Ecto neural progenitor cell (in vitro differentiated cells): ENCODE measurements at regions not wholly inside any gene's neighbourhood (a gene's known extent, or its start where the extent isn't known, plus 50 kb on each side); places are given as distances from the start of the nearest gene placed in this dataset.

ENCODE experiments used
- DNase-seq: peaks from one replicate; pipeline ENCODE4 v3.0.0-alpha.2; 2018; ENCODE audit warnings: low spot score

DNA sequence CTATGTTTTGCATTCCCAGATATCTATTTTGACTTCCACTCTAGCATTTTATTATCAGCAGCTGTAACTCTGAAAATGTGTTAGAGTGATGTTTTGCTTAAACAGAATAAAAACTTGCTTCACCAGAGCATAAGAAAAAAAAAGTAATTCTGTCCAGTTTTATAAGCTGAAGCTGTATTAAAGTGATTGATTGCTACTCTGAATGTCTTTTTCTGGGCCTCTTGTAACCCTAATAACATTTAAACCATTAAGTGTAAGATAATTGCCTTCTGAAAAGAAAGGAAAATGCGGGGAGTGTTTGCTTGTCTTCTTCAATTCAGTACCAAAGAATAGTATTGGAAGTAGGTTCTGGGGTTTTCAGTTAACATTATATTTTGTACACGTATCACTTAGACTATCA is 57.9 kb upstream of the UBE2E1 start:
- no peak for DNase-seq

DNA sequence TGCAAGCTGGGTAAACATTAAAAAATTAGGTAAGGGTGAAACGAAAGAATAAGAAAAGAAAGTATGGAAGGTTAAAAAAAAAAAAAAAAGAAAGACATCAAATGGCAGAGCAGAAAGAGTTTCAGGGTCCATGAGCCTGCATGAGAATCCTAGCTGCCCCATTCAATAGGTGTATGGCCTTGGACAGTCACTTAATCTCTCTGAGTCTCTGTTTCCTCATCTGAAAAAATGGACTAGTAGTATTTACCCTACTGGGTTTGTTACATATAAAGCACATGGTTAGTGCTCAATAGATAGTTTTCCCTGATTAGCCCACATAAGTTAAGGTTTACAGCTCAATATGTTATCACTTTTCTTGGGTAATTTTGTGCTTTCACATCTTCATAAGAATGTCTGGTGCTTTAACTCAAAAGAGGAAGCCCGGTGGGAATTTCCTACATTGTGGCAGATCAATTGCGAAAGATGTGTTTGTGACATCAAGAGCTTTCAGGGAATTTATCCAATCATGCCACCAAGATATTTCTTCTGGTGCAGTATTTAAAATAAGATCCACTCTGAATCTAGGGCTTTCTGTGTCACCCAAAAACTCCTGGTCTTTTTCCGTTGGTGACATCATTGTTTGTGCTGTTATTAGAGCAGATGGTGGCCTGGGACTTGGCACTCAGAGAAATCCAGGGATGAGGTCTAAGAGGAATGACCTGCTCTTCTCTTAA is 57.2 kb upstream of the UBE2E1 start:
- DNase-seq, result no peak

DNA sequence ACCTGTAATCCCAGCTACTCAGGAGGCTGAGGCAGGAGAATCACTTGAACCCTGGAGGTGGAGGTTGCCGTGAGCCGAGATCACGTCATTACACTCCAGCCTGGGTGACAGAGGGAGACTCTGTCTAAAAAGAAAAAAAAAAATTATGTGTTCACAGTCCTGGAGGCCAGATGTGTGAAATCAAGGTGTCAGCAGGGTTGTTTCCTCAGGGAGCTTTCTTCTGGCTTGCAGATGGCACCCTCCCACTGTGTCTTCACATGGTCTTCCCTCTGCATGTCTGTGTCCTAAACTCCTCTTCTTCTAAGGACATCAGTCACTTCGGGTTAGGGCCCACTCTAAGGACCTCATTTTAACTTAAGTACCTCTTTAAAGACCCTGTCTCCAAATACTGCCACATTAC is 56.1 kb upstream of the UBE2E1 start:
- no peak for DNase-seq

DNA sequence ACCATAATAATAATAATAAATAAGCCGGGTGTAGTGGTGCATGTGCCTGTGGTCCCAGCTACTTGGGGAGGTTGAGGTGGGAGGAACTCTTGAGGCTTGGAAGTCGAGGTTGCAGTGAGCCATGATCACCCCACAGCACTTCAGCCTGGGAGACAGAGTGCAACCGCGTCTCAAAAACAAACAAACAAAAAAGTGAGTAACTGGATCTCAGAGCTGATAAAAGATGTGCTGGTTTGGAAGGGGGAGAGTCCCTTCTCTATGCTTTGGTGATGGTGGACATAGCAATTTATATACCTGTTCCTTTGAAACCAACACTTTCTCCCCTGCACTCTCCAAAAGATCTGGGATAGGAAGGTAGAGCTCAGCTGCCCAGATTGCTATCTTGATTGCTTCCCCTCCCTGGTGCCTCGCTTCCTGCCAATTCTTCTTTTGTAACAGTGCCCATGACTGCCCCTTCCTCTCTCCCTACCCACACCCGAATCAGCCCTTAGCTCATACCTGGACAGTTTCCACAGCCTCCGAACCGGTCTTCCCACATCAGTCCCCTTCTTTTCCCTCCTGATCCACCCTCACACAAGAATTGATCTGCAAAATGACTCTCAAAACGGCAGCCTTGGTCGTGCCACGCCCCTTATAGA is 55.1 kb upstream of the UBE2E1 start:
- no peak for DNase-seq

DNA sequence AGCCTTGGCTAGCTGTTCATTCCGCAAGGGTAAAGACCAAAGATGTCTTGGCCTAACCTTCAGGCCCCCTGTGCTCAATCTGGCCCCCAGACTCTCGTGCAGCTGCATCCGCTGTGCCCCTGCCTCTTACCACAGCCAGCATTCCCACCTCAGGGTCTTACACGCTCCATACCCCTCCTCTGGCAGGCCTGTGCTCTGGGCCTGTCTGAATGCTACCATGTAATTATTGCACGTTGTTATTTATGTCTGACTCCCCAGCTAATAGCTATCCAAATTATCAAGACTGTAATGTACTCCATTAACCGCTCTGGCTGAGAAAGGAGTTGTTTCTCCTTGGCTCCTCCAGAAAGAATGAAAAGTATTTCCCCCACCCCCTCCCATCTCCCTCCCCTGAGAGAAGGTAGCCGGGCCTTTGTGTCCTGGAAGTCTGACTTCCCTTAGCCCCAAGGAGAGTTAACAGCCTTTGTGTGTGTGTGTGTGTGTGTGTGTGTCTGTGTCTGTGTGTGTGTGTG is 54.5 kb upstream of the UBE2E1 start:
- peak; percentile 59 for DNase-seq

DNA sequence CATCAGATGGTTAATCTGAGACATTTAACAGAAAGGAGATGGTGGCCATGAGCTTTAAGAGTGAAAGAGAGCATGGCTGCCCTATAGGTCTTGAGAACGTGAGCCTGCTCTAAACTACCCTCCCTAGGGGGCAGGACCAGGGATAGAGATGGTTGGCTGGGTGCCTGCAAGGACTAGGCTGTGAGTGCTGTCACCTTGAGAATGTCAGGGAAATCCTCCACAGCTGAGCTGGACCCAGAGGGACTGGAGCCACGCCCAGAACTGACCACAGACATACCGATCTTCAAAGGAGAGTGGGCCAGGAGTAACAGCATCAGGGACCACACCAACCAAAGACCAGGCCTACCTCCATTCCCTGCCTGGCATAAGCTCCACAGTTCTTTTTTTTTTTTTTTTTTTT is 53.6 kb upstream of the UBE2E1 start:
- DNase-seq, result no peak

DNA sequence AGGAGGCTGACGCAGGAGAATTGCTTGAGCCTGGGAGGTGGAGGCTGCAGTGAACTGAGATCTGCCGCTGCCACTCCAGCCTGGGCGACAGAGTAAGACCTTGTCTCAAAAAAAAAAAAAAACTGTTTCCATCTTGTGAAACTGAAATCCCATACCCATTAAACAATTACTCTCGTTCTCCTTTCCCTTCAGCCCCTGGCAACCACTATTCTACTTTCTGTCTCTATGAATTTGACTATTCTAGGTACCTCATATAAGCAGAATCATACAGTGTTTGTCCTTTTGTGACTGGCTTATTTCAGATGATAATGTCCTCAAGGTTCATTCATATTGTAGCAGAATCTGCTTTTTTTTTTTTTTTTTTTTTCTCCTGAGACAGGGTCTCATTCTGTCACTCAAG is 51.5 kb upstream of the UBE2E1 start:
- no peak for DNase-seq
